ENCODE measurements at regions not wholly inside any gene's neighbourhood (a gene's known extent, or its start where the extent isn't known, plus 50 kb on each side); places are given as distances from the start of the nearest gene placed in this dataset.

DNA sequence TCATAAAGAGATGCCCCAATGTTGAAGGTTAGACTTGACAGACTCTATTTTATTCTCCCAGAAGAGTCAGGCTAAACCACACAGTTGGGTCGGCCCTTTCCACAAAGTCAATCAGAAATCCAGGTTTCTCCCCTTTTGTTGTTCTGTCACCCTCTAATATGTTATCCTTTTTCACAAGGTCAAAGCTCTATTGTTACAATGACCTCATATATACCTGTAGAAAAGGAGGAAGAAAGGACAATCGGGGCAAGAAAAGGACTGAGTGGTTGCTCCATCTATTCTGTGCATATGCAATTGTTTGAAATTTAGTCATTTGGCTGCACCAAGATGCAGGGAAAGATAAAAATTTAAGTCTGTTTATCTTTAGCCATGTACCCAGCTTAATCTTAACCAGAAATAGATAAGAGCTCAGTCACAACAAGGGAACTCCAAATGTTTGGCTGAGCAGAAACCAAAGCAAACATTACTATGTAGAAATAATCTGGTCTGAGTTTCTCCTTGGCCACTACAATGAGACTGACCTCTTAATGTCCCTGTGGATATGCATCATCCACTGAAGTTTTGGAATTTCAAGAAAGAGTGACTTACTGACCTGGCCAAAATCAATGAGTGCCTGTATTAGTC, 503.7 kb downstream of the GALC start:
- Histone ChIP-seq H3K9me3 (no peaks in the 10 kb centered on the region), H3K27me3 (no peaks in the 10 kb centered on the region), H3K4me3 (no peak overlapping the region), H3K4me1 (no peaks in the 10 kb centered on the region), H3K36me3 (no peaks in the 10 kb centered on the region), H3K27ac (no peak overlapping the region), H3K9ac (ENCODE audit: low read depth in 2 of 2, low read length in 2 of 2) (no peak overlapping the region)
- DNase-seq, result no peak
- TF ChIP-seq, protein P1, sequence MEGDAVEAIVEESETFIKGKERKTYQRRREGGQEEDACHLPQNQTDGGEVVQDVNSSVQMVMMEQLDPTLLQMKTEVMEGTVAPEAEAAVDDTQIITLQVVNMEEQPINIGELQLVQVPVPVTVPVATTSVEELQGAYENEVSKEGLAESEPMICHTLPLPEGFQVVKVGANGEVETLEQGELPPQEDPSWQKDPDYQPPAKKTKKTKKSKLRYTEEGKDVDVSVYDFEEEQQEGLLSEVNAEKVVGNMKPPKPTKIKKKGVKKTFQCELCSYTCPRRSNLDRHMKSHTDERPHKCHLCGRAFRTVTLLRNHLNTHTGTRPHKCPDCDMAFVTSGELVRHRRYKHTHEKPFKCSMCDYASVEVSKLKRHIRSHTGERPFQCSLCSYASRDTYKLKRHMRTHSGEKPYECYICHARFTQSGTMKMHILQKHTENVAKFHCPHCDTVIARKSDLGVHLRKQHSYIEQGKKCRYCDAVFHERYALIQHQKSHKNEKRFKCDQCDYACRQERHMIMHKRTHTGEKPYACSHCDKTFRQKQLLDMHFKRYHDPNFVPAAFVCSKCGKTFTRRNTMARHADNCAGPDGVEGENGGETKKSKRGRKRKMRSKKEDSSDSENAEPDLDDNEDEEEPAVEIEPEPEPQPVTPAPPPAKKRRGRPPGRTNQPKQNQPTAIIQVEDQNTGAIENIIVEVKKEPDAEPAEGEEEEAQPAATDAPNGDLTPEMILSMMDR (IDR thresholded peaks at IDR 0.05), result no peak
- intact Hi-C loops (cut with DNase I), result no loop called here

DNA sequence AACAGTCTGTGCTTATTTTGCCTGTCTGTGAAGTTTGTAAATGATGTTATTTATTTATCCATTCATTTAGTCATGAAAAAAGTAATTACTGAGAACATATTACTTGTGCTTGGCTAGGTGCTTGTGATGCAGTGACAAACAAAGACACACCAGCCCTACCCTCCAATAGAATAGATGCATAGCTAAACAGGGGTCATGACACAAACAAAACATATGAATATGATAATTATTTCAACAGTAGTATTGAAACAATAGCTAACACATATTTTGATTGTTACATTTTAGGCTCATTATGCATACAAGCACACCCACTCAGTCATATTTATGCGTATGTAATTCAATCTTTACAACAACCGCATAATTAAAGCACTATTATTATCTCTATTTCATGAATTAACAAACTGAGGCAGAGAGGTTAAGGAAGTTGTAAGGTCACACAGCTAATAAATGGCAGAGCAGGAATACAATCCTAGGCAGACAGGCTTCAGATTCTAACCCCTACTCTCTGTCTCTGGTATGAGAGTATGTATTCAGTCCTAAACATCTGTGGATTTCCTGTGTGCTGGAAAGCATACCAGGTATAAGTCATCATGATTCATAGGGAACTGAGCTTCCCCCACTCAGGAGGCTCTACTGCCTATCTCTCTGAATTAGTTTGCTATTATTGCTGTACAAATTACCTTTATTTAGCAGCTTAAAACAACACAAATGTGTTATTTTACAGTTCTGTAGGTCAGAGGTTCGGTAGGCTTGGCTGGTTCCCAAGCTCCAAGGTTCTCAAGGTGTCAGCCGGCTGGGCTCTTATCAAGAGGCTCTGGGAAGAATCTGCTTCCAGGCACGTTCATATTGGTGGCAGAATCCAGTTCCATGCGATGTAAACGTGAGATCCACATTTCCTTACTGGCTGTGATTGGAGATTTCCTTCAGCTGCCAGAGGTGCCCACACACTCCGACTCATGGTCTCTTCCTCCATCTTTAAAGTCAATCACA, 509.4 kb downstream of the GALC start:
- no peaks in the 10 kb centered on the region for H3K9me3 ChIP-seq
- no peaks in the 10 kb centered on the region for H3K27me3 ChIP-seq
- TF ChIP-seq, protein P1 (IDR thresholded peaks at IDR 0.05), result no peak
- no peak overlapping the region for H3K4me3 ChIP-seq
- intact Hi-C loops (cut with DNase I), result no loop called here
- no peak for DNase-seq
- no peaks in the 10 kb centered on the region for H3K36me3 ChIP-seq
- H3K27ac ChIP-seq, result no peak overlapping the region
- H3K4me1 ChIP-seq, result no peaks in the 10 kb centered on the region
- H3K9ac ChIP-seq (ENCODE audit: low read depth in 2 of 2, low read length in 2 of 2), result no peak overlapping the region

DNA sequence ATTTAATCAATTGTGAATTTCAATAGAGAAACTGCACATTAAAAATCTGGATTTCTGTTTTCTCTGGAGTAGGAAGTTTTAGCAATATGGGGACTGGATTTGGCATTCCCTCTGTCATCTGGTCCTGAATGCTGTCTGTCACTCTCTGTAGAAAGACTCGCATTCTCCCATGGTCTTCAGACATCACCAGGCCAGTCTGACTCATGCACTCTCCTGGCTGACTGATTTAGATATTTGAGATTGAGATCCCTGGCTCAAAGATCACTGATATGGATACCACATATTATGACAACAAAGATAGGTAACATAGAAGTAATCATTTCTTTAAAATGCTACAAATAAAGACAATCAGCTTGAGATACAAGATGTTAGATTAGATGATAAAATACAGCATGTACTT, 524.5 kb downstream of the GALC start:
- intact Hi-C loops (cut with DNase I), result no loop called here
- TF ChIP-seq, protein P1 (IDR thresholded peaks at IDR 0.05), result no peak
- Histone ChIP-seq H3K4me1 (no peaks in the 10 kb centered on the region), H3K9me3 (no peaks in the 10 kb centered on the region), H3K36me3 (no peaks in the 10 kb centered on the region), H3K4me3 (no peak overlapping the region), H3K9ac (ENCODE audit: low read depth in 2 of 2, low read length in 2 of 2) (no peak overlapping the region), H3K27me3 (no peaks in the 10 kb centered on the region), H3K27ac (no peak overlapping the region)
- DNase-seq, result no peak

DNA sequence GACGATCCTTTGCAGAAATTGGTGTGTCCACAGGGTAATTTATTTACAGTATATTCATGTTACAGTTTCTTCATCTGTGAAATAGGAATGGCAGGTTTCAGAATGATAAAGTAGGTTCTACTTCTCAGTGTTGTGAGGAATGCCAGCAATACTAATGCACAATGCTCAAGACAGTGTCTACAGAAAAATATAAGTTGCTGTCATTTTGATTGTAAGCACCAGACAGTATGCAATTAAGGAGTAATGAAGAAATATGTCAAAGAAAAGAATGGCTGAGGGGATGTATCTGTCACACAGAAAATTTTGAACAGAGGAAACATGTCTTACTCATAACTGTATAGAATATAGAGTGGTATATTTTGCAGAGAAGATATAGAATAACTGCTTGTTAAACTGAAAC, 525.4 kb downstream of the GALC start:
- no peak overlapping the region for H3K4me3 ChIP-seq
- no peak for DNase-seq
- H3K36me3 ChIP-seq, result no peaks in the 10 kb centered on the region
- H3K4me1 ChIP-seq, result no peaks in the 10 kb centered on the region
- intact Hi-C loops (cut with DNase I), result no loop called here
- H3K27me3 ChIP-seq, result no peaks in the 10 kb centered on the region
- H3K9me3 ChIP-seq, result no peaks in the 10 kb centered on the region
- no peak overlapping the region for H3K27ac ChIP-seq
- H3K9ac ChIP-seq (ENCODE audit: low read depth in 2 of 2, low read length in 2 of 2), result no peak overlapping the region
- TF ChIP-seq, protein P1 (IDR thresholded peaks at IDR 0.05), result no peak

DNA sequence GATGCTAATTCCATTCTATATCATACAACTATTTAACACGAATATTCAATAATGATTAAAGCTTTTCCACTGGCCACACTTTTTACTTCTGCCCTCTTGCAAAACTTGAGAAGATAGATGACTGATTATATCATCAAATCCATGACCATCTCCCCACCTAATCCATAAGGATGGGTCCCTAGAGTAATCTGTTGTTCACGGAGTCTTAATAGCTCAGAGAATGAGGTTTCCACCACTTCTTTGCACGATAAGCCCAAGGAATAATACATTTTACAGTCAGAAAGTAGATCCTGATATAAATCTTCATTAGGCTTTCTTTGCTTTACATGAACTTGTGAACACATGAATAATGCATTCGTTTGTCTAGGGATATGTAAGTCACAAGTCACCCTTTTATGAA, 527.2 kb downstream of the GALC start:
- H3K27ac ChIP-seq, result no peak overlapping the region
- H3K4me1 ChIP-seq, result no peaks in the 10 kb centered on the region
- no peaks in the 10 kb centered on the region for H3K36me3 ChIP-seq
- no peak overlapping the region for H3K4me3 ChIP-seq
- no peak overlapping the region for H3K9ac ChIP-seq (ENCODE audit: low read depth in 2 of 2, low read length in 2 of 2)
- no peak for DNase-seq
- no peaks in the 10 kb centered on the region for H3K9me3 ChIP-seq
- TF ChIP-seq, protein P1 (IDR thresholded peaks at IDR 0.05), result no peak
- intact Hi-C loops (cut with DNase I), result no loop called here
- H3K27me3 ChIP-seq, result no peaks in the 10 kb centered on the region

Measured in colonic mucosa (tissue), 4 donors.